IMR-90 (cell line): ENCODE measurements at regions not wholly inside any gene's neighbourhood (a gene's known extent, or its start where the extent isn't known, plus 50 kb on each side); places are given as distances from the start of the nearest gene placed in this dataset.

ENCODE experiments used
- POLR2A ChIP-seq: IDR thresholded peaks from 2 replicates; pipeline ENCODE4 v1.6.1; 2012; ENCODE audit warnings: mild to moderate bottlenecking, low read depth, low read length
- RAD21 ChIP-seq: IDR thresholded peaks from 2 replicates; pipeline ENCODE4 v1.6.1; 2012; ENCODE audit warnings: low read length, improper control_type of control experiment
- TF ChIP-seq, protein P1 (sequence below): conservative IDR thresholded peaks from 2 replicates; pipeline ENCODE4 v1.5.1; 2012; ENCODE audit warnings: mild to moderate bottlenecking, low read depth, low read length, improper control_type of control experiment

DNA sequence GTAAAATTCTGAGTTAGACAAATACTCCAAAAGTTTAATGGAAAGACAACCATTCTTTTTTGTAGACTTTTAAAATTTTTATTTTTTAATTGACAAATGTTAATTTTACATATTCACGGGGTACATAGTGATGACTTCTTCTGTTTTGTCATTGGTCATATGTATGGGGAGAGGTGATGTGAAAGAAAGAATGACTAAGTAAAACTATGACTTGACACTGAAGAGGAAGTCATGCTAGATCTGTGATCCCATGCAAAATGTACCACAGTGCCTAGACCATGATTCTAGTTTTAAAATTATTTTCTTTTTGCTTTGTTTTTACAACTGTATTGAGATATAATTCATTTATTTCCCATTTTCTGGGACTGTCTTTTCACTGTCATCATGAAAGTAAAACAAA is 281.6 kb downstream of the MBNL1 start:
- TF ChIP-seq, protein P1, sequence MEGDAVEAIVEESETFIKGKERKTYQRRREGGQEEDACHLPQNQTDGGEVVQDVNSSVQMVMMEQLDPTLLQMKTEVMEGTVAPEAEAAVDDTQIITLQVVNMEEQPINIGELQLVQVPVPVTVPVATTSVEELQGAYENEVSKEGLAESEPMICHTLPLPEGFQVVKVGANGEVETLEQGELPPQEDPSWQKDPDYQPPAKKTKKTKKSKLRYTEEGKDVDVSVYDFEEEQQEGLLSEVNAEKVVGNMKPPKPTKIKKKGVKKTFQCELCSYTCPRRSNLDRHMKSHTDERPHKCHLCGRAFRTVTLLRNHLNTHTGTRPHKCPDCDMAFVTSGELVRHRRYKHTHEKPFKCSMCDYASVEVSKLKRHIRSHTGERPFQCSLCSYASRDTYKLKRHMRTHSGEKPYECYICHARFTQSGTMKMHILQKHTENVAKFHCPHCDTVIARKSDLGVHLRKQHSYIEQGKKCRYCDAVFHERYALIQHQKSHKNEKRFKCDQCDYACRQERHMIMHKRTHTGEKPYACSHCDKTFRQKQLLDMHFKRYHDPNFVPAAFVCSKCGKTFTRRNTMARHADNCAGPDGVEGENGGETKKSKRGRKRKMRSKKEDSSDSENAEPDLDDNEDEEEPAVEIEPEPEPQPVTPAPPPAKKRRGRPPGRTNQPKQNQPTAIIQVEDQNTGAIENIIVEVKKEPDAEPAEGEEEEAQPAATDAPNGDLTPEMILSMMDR, result no peak
- TF ChIP-seq POLR2A, result no peak
- no peak for TF ChIP-seq RAD21
